DND-41 (cell line): ENCODE measurements at regions not wholly inside any gene's neighbourhood (a gene's known extent, or its start where the extent isn't known, plus 50 kb on each side); places are given as distances from the start of the nearest gene placed in this dataset.
A peak's percentile ranks its signal among the peaks of the same experiment; 100 is the strongest.

Experiments
- ATAC-seq: fragments of 200-7000 bp; cut with Tn5 transposase; 3 replicates; pipeline ENCODE4 v1.9.1; 2021; ENCODE audit warnings: low read depth; ENCODE audit not compliant: insufficient read depth
- DNase-seq: peaks from one replicate; pipeline ENCODE4 v3.0.0-alpha.2; 2020
- H2AFZ ChIP-seq: 2 replicates; pipeline ENCODE4 v1.6.0; 2012; ENCODE audit warnings: low read depth, low read length
- H3K27ac ChIP-seq: 2 replicates; pipeline ENCODE4 v1.5.1; 2012; ENCODE audit warnings: low read length, inconsistent platforms
- H3K27me3 ChIP-seq: fragments of 200-600 bp; sonication (generic); 2 replicates; pipeline ENCODE4 v1.6.0; 2012; ENCODE audit warnings: low read length, mild to moderate bottlenecking, inconsistent platforms; ENCODE audit not compliant: insufficient read depth, poor library complexity
- H3K36me3 ChIP-seq: 2 replicates; pipeline ENCODE4 v1.5.1; 2012; ENCODE audit warnings: low read length, inconsistent platforms; ENCODE audit not compliant: insufficient read depth
- H3K4me1 ChIP-seq: 2 replicates; pipeline ENCODE4 v1.5.1; 2012; ENCODE audit warnings: mild to moderate bottlenecking, low read length; ENCODE audit not compliant: insufficient read depth
- H3K4me2 ChIP-seq: 2 replicates; pipeline ENCODE4 v1.6.0; 2012; ENCODE audit warnings: mild to moderate bottlenecking, moderate library complexity, low read length, inconsistent platforms; ENCODE audit not compliant: insufficient read depth
- H3K4me3 ChIP-seq, 2 experiments: fragments of 200-600 bp in 1 of 2; shearing (Covaris generic) in 1 of 2; 2 replicates each; pipeline ENCODE4 v1.5.1; 2012 to 2016; ENCODE audit warnings: inconsistent platforms in 2 of 2, low read length in 2 of 2, mild to moderate bottlenecking in 2 of 2, low read depth in 1 of 2, moderate library complexity in 1 of 2
- H3K79me2 ChIP-seq: 2 replicates; pipeline ENCODE4 v1.6.0; 2012; ENCODE audit warnings: low read length, inconsistent platforms; ENCODE audit not compliant: insufficient read depth
- H3K9ac ChIP-seq: 2 replicates; pipeline ENCODE4 v1.6.0; 2012; ENCODE audit warnings: low read depth, mild to moderate bottlenecking, inconsistent platforms, low read length, moderate library complexity
- H3K9me3 ChIP-seq: 2 replicates; pipeline ENCODE4 v1.5.1; 2012; ENCODE audit warnings: low read length, moderate library complexity, mild to moderate bottlenecking, inconsistent platforms; ENCODE audit not compliant: insufficient read depth, severe bottlenecking
- H4K20me1 ChIP-seq: 2 replicates; pipeline ENCODE4 v1.6.0; 2012; ENCODE audit warnings: low read length; ENCODE audit not compliant: insufficient read depth
- EZH2 ChIP-seq: IDR thresholded peaks from 3 replicates; pipeline ENCODE4 v1.6.1; 2012; ENCODE audit warnings: borderline replicate concordance, low read depth, mild to moderate bottlenecking, moderate library complexity, low read length, inconsistent platforms; ENCODE audit not compliant: severe bottlenecking
- TF ChIP-seq, protein P1 (sequence below): IDR thresholded peaks from 2 replicates; pipeline ENCODE4 v1.5.1; 2012; ENCODE audit warnings: borderline replicate concordance, low read length, moderate library complexity, mild to moderate bottlenecking; ENCODE audit not compliant: poor library complexity, severe bottlenecking; ENCODE audit errors: extremely low read depth

DNA sequence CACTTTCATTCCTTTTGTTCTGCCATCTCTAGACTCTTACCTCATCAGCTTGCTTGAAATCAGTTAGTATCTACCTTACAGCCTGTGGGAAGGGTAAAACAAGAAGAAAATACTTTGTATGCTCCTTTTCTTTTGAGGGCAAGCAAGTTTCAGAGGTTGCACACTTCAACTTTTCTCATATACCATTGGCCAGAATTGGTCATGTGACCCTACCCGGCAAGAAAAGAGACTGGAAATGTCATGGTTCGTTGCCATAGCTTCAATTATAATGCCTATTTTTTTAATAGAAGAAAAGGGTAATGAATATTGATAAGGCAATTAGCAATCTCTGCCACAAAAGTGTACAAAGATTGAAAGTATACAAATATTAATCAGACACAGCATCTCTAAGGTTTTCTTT is 346.7 kb upstream of the TACR3 start:
- Histone ChIP-seq H3K27me3 (no peaks in the 10 kb centered on the region), H2AFZ (no peak overlapping the region), H4K20me1 (no peaks in the 10 kb centered on the region), H3K36me3 (no peaks in the 10 kb centered on the region), H3K4me1 (no peaks in the 10 kb centered on the region), H3K4me3 (no peak overlapping the region), H3K4me2 (no peak overlapping the region), H3K27ac (no peak overlapping the region), H3K79me2 (no peaks in the 10 kb centered on the region), H3K9ac (no peak overlapping the region), H3K9me3 (no peaks in the 10 kb centered on the region)
- DNase-seq (no peak), ATAC-seq (no peak)
- TF ChIP-seq, protein P1, sequence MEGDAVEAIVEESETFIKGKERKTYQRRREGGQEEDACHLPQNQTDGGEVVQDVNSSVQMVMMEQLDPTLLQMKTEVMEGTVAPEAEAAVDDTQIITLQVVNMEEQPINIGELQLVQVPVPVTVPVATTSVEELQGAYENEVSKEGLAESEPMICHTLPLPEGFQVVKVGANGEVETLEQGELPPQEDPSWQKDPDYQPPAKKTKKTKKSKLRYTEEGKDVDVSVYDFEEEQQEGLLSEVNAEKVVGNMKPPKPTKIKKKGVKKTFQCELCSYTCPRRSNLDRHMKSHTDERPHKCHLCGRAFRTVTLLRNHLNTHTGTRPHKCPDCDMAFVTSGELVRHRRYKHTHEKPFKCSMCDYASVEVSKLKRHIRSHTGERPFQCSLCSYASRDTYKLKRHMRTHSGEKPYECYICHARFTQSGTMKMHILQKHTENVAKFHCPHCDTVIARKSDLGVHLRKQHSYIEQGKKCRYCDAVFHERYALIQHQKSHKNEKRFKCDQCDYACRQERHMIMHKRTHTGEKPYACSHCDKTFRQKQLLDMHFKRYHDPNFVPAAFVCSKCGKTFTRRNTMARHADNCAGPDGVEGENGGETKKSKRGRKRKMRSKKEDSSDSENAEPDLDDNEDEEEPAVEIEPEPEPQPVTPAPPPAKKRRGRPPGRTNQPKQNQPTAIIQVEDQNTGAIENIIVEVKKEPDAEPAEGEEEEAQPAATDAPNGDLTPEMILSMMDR: no peak
- no peak for TF ChIP-seq EZH2

DNA sequence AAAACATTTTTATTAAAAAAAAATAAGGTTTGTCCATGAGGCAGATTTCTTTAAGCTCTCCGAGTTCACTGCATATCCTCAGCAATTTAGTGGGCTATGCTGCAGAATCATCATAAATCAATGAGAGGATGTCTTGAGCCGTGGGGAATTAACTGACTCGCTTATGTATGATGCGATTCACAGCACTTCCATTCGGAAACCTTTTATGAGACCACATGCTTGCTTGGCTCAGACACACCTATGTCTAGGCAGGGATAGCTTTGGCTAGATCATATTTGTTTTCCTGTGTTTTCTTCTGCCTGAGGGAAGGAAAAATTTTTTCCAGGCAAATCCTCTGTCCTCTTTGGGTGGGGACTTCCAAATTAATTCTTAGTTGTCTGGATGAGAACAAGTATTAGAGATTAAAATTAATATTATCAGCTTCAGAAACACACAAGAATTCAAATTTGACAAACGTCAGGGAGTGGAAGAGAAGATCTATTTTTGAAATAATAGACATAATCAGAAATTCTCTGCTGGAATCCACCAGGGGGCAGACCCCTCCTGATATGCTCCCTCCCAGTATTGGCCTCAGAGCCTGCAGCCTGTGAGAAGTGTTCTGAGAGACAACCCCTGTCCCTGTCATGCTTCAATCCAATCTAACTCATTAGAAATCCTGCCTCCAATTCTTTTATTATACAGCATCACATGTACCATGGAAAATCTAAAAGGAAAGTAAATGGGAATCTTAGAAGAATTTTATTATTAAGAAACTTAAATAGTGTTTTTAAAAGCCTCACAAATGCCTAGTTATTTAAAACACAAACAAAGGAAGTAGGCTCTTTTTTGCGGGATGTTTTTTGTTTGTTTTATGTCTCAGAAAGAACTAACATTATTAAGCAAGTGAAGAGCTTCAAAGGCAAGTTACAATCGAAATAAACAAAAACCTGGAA is 345.1 kb upstream of the TACR3 start:
- Histone ChIP-seq H3K27me3 (no peaks in the 10 kb centered on the region), H2AFZ (no peak overlapping the region), H3K27ac (no peak overlapping the region), H3K9me3 (no peaks in the 10 kb centered on the region), H3K4me1 (no peaks in the 10 kb centered on the region), H3K36me3 (no peaks in the 10 kb centered on the region), H3K4me3 (no peak overlapping the region), H3K9ac (no peak overlapping the region), H3K79me2 (no peaks in the 10 kb centered on the region), H3K4me2 (no peak overlapping the region), H4K20me1 (no peaks in the 10 kb centered on the region)
- ATAC-seq (peak; percentile 70; the same call in 1 of the 3 replicates), DNase-seq (peak; percentile 33)
- TF ChIP-seq, protein P1: peak; percentile 49
- no peak for TF ChIP-seq EZH2

DNA sequence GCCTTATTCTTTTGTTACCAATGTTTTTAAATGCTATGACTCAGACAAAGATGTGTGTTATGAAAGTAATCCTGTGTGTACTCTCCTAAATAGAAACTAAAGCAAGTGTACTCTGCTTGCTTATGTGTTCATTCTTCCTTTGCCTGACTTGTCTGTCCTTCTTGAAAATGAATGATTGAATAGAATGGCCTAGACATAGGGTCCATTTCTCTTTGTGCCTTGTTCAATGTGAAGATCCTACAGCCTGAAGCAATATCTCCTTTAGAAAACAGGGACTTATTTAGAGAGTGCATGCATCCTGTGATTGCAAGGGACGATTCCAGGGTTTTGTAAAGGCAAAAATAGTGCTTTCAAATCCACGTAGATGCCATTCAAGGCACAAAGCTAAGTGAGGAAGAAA is 343.6 kb upstream of the TACR3 start:
- no peak overlapping the region for H3K9ac ChIP-seq
- ATAC-seq: no peak
- no peaks in the 10 kb centered on the region for H3K4me1 ChIP-seq
- no peak overlapping the region for H3K27ac ChIP-seq
- H4K20me1 ChIP-seq: no peaks in the 10 kb centered on the region
- no peak for TF ChIP-seq EZH2
- TF ChIP-seq, protein P1: no peak
- no peak for DNase-seq
- H3K4me2 ChIP-seq: no peak overlapping the region
- no peaks in the 10 kb centered on the region for H3K36me3 ChIP-seq
- H3K9me3 ChIP-seq: no peaks in the 10 kb centered on the region
- no peaks in the 10 kb centered on the region for H3K79me2 ChIP-seq
- no peak overlapping the region for H2AFZ ChIP-seq
- no peaks in the 10 kb centered on the region for H3K27me3 ChIP-seq
- H3K4me3 ChIP-seq: no peak overlapping the region
